ENCODE measurements at regions not wholly inside any gene's neighbourhood (a gene's known extent, or its start where the extent isn't known, plus 50 kb on each side); places are given as distances from the start of the nearest gene placed in this dataset.
A peak's percentile ranks its signal among the peaks of the same experiment; 100 is the strongest.

DNA sequence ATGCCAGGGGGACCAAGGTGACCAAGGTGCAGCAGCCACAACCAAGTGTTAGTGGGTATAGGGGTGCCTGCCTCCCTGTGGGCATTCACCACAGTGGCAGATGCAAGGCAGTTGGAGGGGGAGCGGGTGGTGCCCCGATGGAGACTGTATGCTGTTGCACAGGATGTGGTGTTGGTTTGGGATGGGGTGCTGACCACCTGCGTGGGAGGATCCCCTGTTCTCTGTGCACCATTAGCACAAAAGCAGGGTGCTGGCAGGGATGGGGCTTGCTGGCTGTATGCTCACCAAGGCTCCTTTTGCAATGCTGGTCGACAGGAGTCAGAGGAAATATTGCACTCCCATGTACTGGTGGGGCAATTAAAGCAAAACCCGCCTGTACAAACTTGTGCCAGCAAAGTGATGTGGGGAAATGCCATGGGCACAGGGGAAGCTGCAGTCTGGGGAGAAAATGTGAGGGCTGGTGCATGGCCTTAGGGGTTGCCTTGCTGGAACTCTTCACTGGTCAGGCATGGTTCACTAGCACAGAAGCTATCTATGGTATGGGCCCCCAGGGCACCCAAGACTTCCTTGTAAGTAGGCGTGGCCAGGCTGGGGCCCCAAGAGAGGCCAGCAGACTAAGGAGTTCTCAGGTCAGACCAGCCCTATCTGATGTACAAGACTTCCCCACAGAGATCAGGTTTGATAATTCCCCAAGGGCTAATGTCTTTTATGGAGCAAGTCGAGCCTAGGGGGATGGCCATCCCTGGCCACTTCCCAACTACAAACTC is 51.9 kb upstream of the GNAT3 start:
- POLR2A ChIA-PET, result no interaction called here
- CTCF ChIA-PET, result no interaction called here
- DNase-seq (ENCODE audit: low read depth, low spot score), result no peak
- H3K4me3 ChIP-seq (ENCODE audit: low read depth, low read length), result no peak overlapping the region
- TF ChIP-seq, protein P1, sequence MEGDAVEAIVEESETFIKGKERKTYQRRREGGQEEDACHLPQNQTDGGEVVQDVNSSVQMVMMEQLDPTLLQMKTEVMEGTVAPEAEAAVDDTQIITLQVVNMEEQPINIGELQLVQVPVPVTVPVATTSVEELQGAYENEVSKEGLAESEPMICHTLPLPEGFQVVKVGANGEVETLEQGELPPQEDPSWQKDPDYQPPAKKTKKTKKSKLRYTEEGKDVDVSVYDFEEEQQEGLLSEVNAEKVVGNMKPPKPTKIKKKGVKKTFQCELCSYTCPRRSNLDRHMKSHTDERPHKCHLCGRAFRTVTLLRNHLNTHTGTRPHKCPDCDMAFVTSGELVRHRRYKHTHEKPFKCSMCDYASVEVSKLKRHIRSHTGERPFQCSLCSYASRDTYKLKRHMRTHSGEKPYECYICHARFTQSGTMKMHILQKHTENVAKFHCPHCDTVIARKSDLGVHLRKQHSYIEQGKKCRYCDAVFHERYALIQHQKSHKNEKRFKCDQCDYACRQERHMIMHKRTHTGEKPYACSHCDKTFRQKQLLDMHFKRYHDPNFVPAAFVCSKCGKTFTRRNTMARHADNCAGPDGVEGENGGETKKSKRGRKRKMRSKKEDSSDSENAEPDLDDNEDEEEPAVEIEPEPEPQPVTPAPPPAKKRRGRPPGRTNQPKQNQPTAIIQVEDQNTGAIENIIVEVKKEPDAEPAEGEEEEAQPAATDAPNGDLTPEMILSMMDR (IDR thresholded peaks at IDR 0.05; ENCODE audit: insufficient read depth, low read length, missing control alignments), result no peak

DNA sequence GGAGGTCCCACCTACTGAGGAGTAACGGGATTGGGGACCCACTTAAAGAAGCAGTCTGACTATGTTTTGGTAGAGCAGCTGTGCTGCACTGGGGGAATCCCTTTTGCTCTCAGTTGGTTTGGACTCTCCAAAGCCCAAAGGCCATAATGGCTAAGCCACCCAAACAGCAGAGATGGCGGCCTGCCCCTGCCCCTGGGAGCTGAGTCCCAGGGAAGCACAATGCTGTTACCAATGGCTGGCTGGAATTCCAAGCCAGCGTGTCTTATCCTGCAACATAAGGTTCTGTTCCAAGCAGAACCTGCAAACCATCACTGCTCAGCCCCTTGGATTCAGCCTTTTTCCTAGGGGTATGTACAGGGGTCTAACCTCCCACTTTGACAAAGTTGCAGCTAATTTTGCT is 53.7 kb upstream of the GNAT3 start:
- ChIA-PET POLR2A (no interaction called here), CTCF (interaction anchor here (1.5 kb wide), 1 partner anchor 16 kb away, joined by 3 read pairs; no protein-coding TSS in a partner anchor)
- TF ChIP-seq, protein P1 (IDR thresholded peaks at IDR 0.05; ENCODE audit: insufficient read depth, low read length, missing control alignments), result no peak

DNA sequence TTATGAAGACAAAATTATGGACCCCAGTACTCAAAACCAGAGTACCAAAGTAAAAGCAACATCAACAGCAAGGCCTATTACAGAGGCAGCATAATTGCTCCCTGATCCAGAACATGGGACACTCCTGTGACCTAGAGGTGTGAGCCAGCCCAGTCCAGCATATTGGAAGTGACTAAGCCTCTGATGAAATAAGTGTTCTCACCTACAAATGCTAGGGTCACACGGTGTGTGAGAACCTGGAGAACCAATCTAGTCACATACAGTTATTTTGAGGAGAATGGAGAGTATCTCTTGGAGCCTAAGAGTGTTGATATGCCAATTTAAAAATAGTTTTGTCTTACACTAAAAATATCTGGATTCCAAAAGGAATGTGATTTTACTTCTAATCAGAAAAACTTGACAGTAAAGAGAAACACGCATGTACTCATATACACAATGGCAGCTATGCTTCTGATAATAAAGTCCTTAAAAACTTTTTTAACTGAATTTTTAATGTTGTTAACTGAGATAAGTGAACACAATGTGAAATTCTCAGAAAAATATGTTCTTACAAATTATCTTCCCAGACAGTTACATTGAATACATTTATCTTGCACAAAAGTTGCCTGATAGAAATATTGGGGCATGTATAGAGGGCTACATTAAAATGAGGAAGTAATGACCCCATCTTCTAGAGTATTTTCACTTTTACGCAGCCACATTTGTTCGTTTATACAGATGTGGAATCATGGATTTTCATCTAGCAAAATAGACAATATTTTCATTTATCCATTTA is 56.8 kb upstream of the CD36 start:
- POLR2A ChIA-PET, result no interaction called here
- CTCF ChIA-PET, result interaction anchor here (1.1 to 1.3 kb wide), 2 partner anchors 9 to 16 kb away, joined by 3 to 5 read pairs; no protein-coding TSS in a partner anchor
- no peak overlapping the region for H3K4me3 ChIP-seq (ENCODE audit: low read depth, low read length)
- TF ChIP-seq, protein P1 (IDR thresholded peaks at IDR 0.05; ENCODE audit: insufficient read depth, low read length, missing control alignments), result no peak
- no peak for DNase-seq (ENCODE audit: low read depth, low spot score)

More for the DNA sequence above, 53.7 kb upstream of the GNAT3 start:
- no peak overlapping the region for H3K4me3 ChIP-seq (ENCODE audit: low read depth, low read length)
- DNase-seq (ENCODE audit: low read depth, low spot score), result no peak

- no peak overlapping the region for H3K4me3 ChIP-seq (ENCODE audit: low read depth, low read length)
- POLR2A ChIA-PET, result interaction anchor here (0.7 kb wide), 1 partner anchor 55 kb away, joined by 3 read pairs; no protein-coding TSS in a partner anchor
- peak; percentile 12 for DNase-seq (ENCODE audit: low read depth, low spot score)
- TF ChIP-seq, protein P1 (IDR thresholded peaks at IDR 0.05; ENCODE audit: insufficient read depth, low read length, missing control alignments), result no peak
- CTCF ChIA-PET, result interaction anchor here (1.0 kb wide), 1 partner anchor 15 kb away, joined by 4 read pairs; no protein-coding TSS in a partner anchor
Observed at GRCh38 chr7:80583901-80584300, 54.5 kb upstream of the CD36 start.

DNA sequence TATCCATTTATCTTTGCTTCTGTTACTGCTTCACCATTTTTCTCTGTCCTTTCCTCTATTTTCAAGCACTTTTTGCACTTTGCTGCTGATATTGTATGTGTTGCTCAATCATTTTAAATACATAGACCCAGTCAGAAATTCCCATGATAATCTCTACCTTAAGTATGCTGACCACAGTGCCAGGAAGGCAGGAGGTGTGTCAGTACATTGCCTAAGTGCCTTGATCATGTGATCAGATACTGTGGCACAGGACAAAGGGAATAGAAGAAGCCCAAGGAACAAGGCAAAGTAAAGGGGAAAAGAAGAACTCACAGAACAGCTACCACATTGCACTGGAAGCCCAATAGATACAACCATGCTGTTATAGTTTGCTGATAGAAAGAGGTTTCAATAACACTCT is 53.7 kb upstream of the CD36 start:
- peak; percentile 24 for DNase-seq (ENCODE audit: low read depth, low spot score)
- TF ChIP-seq, protein P1 (IDR thresholded peaks at IDR 0.05; ENCODE audit: insufficient read depth, low read length, missing control alignments), result no peak
- no peak overlapping the region for H3K4me3 ChIP-seq (ENCODE audit: low read depth, low read length)
- POLR2A ChIA-PET, result no interaction called here
- CTCF ChIA-PET, result no interaction called here

DNA sequence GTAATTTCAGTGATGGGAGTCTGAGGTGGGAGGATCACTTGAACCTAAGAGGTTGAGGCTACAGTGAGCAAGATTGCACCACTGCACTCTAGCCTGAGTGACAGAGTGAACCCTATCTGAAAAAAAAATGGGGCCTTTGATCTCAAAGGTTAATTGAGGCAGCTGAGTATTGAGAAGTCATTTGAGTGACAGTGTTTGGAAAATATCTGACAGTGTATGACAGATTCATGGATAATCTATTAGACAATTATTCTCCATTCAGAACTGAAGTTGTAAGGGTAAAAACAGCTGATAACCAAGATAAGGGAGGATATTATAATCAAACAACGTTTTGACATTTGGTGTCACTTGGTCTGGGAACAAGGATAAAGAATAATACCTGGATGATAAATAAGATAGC is 50.9 kb upstream of the CD36 start:
- ChIA-PET POLR2A (interaction anchor here (0.6 kb wide), 1 partner anchor 21 kb away, joined by 3 read pairs; no protein-coding TSS in a partner anchor), CTCF (no interaction called here)
- no peak for DNase-seq (ENCODE audit: low read depth, low spot score)
- TF ChIP-seq, protein P1 (IDR thresholded peaks at IDR 0.05; ENCODE audit: insufficient read depth, low read length, missing control alignments), result no peak
- H3K4me3 ChIP-seq (ENCODE audit: low read depth, low read length), result no peak overlapping the region

All from AG04449 (cell line).